H1 (cell line): ENCODE measurements at regions not wholly inside any gene's neighbourhood (a gene's known extent, or its start where the extent isn't known, plus 50 kb on each side); places are given as distances from the start of the nearest gene placed in this dataset.

Experiments used
- CTCF ChIA-PET: fragments of 300-600 bp; sonication (Branson Sonifier 250); formaldehyde crosslinking; loops from one replicate; lab custom pipeline; 2021; ENCODE audit not compliant: partially characterized antibody; lab: Charles Lee
- POLR2A ChIA-PET: fragments of 300-600 bp; sonication (Branson Sonifier 250); formaldehyde crosslinking; loops from one replicate; lab custom pipeline; 2021; ENCODE audit warnings: inconsistent platforms; ENCODE audit not compliant: partially characterized antibody; lab: Charles Lee
- DNase-seq, 2 experiments: peaks; one replicate each; pipeline versions ENCODE4 v3.0.0 to v3.0.0-alpha.2; 2010 to 2022; ENCODE audit warnings: low spot score in 2 of 2, low read depth in 1 of 2, mixed read lengths in 1 of 2
- FAIRE-seq: peaks from 2 replicates; lab custom pipeline; 2011; peaks lifted over from hg19 to GRCh38; lab: Jason Lieb, UNC
- H2AFZ ChIP-seq: 2 replicates; pipeline ENCODE4 v1.8.1; 2012; ENCODE audit warnings: low read length, inconsistent platforms
- H2AK5ac ChIP-seq: 2 replicates; pipeline ENCODE4 v1.6.1; 2013; ENCODE audit warnings: low read depth, low read length
- H2BK120ac ChIP-seq: replicated peaks from 2 replicates; pipeline ENCODE3; 2013; ENCODE audit warnings: low read depth, low read length, inconsistent platforms
- H2BK12ac ChIP-seq: 2 replicates; pipeline ENCODE4 v1.6.1; 2013; ENCODE audit warnings: low read depth, low read length
- H2BK15ac ChIP-seq: 2 replicates; pipeline ENCODE4 v1.6.1; 2013; ENCODE audit warnings: low read length
- H2BK20ac ChIP-seq: 2 replicates; pipeline ENCODE4 v1.6.1; 2013; ENCODE audit warnings: low read length
- H2BK5ac ChIP-seq: 2 replicates; pipeline ENCODE4 v1.6.1; 2013; ENCODE audit warnings: low read depth, low read length
- H3K14ac ChIP-seq: 2 replicates; pipeline ENCODE4 v1.6.1; 2013; ENCODE audit warnings: inconsistent platforms; ENCODE audit not compliant: insufficient read length
- H3K18ac ChIP-seq: 2 replicates; pipeline ENCODE4 v1.6.1; 2013; ENCODE audit warnings: low read length; ENCODE audit errors: extremely low read depth
- H3K23ac ChIP-seq: 2 replicates; pipeline ENCODE4 v1.6.1; 2013; ENCODE audit warnings: inconsistent platforms; ENCODE audit not compliant: insufficient read length
- H3K23me2 ChIP-seq: 2 replicates; pipeline ENCODE4 v1.6.1; 2013; ENCODE audit warnings: low read depth, low read length
- H3K27ac ChIP-seq: 2 replicates; pipeline ENCODE4 v1.6.1; 2011; ENCODE audit warnings: low read depth, low read length, inconsistent platforms
- H3K27me3 ChIP-seq, 4 experiments: replicated peaks in 1 of 4; 1 replicate in 1 of 4; 2 replicates in 3 of 4; pipeline versions ENCODE4 v1.6.1 to v1.8.1; 2011 to 2013; ENCODE audit warnings: low read length in 3 of 4, mild to moderate bottlenecking in 3 of 4, inconsistent platforms in 2 of 4, mixed read lengths in 2 of 4, moderate library complexity in 1 of 4; ENCODE audit not compliant: control insufficient read depth in 3 of 4, insufficient read depth in 3 of 4; ENCODE audit errors: extremely low read depth in 1 of 4
- H3K36me3 ChIP-seq, 4 experiments: 2 replicates each; pipeline versions ENCODE4 v1.6.1 to v1.8.1; 2011 to 2013; ENCODE audit warnings: mild to moderate bottlenecking in 4 of 4, low read length in 3 of 4, moderate library complexity in 2 of 4, control low read depth in 1 of 4, inconsistent platforms in 1 of 4; ENCODE audit not compliant: insufficient read depth in 4 of 4, control insufficient read depth in 2 of 4
- H3K4ac ChIP-seq: replicated peaks from 2 replicates; pipeline ENCODE3; 2013; ENCODE audit warnings: low read length, low read depth, mixed read lengths, inconsistent platforms; ENCODE audit not compliant: insufficient read length
- H3K4me1 ChIP-seq, 4 experiments: replicated peaks in 1 of 4; 1 replicate in 1 of 4; 2 replicates in 3 of 4; pipeline versions ENCODE4 v1.6.1 to v1.8.1; 2011 to 2013; ENCODE audit warnings: low read length in 3 of 4, inconsistent platforms in 2 of 4, mixed read lengths in 1 of 4; ENCODE audit not compliant: insufficient read depth in 4 of 4, control insufficient read depth in 3 of 4
- H3K4me2 ChIP-seq, 2 experiments: 2 replicates each; pipeline versions ENCODE4 v1.6.1 to v1.8.1; 2011 to 2013; ENCODE audit warnings: low read depth in 2 of 2, low read length in 2 of 2, control low read depth in 1 of 2, inconsistent platforms in 1 of 2, mild to moderate bottlenecking in 1 of 2; ENCODE audit not compliant: insufficient read depth in 1 of 2
- H3K4me3 ChIP-seq, 4 experiments: fragments of 200-600, 300-600 bp in 1 of 4; sonication (generic), shearing (Covaris generic), sonication (Bioruptor Twin) in 1 of 4; 2 replicates each; pipeline versions ENCODE4 v1.5.1 to v1.8.1; 2011 to 2016; ENCODE audit warnings: low read length in 4 of 4, low read depth in 3 of 4, control low read depth in 2 of 4, inconsistent platforms in 2 of 4, mild to moderate bottlenecking in 2 of 4, mixed read lengths in 1 of 4, moderate library complexity in 1 of 4; ENCODE audit not compliant: insufficient read depth in 2 of 4; ENCODE audit errors: extremely low read depth in 1 of 4
- H3K56ac ChIP-seq: replicated peaks from 2 replicates; pipeline ENCODE3; 2013; ENCODE audit warnings: low read depth, mild to moderate bottlenecking, mixed read lengths, low read length, inconsistent platforms; ENCODE audit not compliant: insufficient read length
- H3K79me1 ChIP-seq: 2 replicates; pipeline ENCODE4 v1.6.1; 2013; ENCODE audit warnings: low read depth, low read length, control low read depth
- H3K79me2 ChIP-seq, 2 experiments: 2 replicates each; pipeline versions ENCODE4 v1.6.1 to v1.8.1; 2012 to 2013; ENCODE audit warnings: low read length in 2 of 2, mild to moderate bottlenecking in 2 of 2, inconsistent platforms in 1 of 2; ENCODE audit not compliant: insufficient read depth in 2 of 2, control insufficient read depth in 1 of 2
- H3K9ac ChIP-seq, 4 experiments: replicated peaks in 1 of 4; 1 replicate in 1 of 4; 2 replicates in 3 of 4; pipeline versions ENCODE4 v1.6.1 to v1.8.1; 2011 to 2013; ENCODE audit warnings: low read depth in 3 of 4, low read length in 3 of 4, control low read depth in 2 of 4, mild to moderate bottlenecking in 2 of 4, moderate library complexity in 2 of 4, inconsistent platforms in 1 of 4; ENCODE audit errors: extremely low read depth in 1 of 4
- H3K9me3 ChIP-seq, 2 experiments: 2 replicates each; pipeline versions ENCODE4 v1.6.1 to v1.8.1; 2012 to 2013; ENCODE audit warnings: mild to moderate bottlenecking in 2 of 2, moderate library complexity in 2 of 2, control low read depth in 1 of 2, inconsistent platforms in 1 of 2, low read depth in 1 of 2, low read length in 1 of 2, mixed read lengths in 1 of 2; ENCODE audit not compliant: insufficient read depth in 2 of 2
- H4K20me1 ChIP-seq, 2 experiments: replicated peaks in 1 of 2; 2 replicates each; pipeline versions ENCODE3 to v1.8.1; 2011 to 2013; ENCODE audit warnings: inconsistent platforms in 2 of 2, low read length in 2 of 2, mild to moderate bottlenecking in 1 of 2; ENCODE audit not compliant: insufficient read depth in 2 of 2, control insufficient read depth in 1 of 2
- H4K5ac ChIP-seq: 2 replicates; pipeline ENCODE4 v1.6.1; 2013; ENCODE audit warnings: low read length, low read depth, mixed read lengths, inconsistent platforms; ENCODE audit not compliant: insufficient read length
- H4K8ac ChIP-seq: 2 replicates; pipeline ENCODE4 v1.8.0; 2013; ENCODE audit warnings: mild to moderate bottlenecking, moderate library complexity, low read length, inconsistent platforms; ENCODE audit not compliant: insufficient read depth; ENCODE audit errors: extremely low read depth
- H4K91ac ChIP-seq: replicated peaks from 2 replicates; pipeline ENCODE3; 2013; ENCODE audit warnings: low read length, mixed read lengths, inconsistent platforms; ENCODE audit not compliant: insufficient read length
- CEBPB ChIP-seq: IDR thresholded peaks from 2 replicates; pipeline ENCODE4 v1.6.1; 2012; ENCODE audit warnings: low read depth, low read length
- FOSL1 ChIP-seq: IDR thresholded peaks from 2 replicates; pipeline ENCODE4 v1.6.1; 2011; ENCODE audit warnings: mild to moderate bottlenecking, low read depth, low read length, moderate library complexity; ENCODE audit not compliant: insufficient read depth
- GABPA ChIP-seq: IDR thresholded peaks from 2 replicates; pipeline ENCODE4 v1.6.1; 2011; ENCODE audit warnings: mild to moderate bottlenecking, low read length, moderate library complexity, borderline replicate concordance; ENCODE audit not compliant: insufficient read depth
- JUN ChIP-seq: IDR thresholded peaks from 2 replicates; pipeline ENCODE4 v1.6.1; 2011; ENCODE audit warnings: low read depth, mild to moderate bottlenecking, improper control_type of control experiment, low read length
- KDM4A ChIP-seq: IDR thresholded peaks from one replicate; pipeline ENCODE4 v1.7.1; 2012; ENCODE audit warnings: low read depth, mild to moderate bottlenecking, moderate library complexity, low read length, inconsistent platforms; ENCODE audit not compliant: severe bottlenecking
- PHF8 ChIP-seq: fragments of 200-600 bp; sonication (generic); conservative IDR thresholded peaks from 2 replicates; pipeline ENCODE4 v1.7.1; 2012; ENCODE audit warnings: low read depth, mild to moderate bottlenecking, inconsistent platforms, low read length, moderate library complexity
- SP2 ChIP-seq: IDR thresholded peaks from 2 replicates; pipeline ENCODE4 v1.6.1; 2012; ENCODE audit warnings: mild to moderate bottlenecking, low read length, inconsistent platforms
- TCF12 ChIP-seq: IDR thresholded peaks from 2 replicates; pipeline ENCODE4 v1.6.1; 2011; ENCODE audit warnings: low read depth, mild to moderate bottlenecking, low read length
- WGBS, 2 experiments: shearing (Covaris generic) in 1 of 2; methylation state at CpG; one replicate each; pipeline versions ENCODE4 v1.1.6 to v1.1.7; 2013 to 2015; ENCODE audit warnings: low lambda C conversion rate in 2 of 2, mixed read lengths in 2 of 2, inconsistent platforms in 1 of 2, low coverage in 1 of 2, missing lambda C conversion rate in 1 of 2; ENCODE audit not compliant: insufficient replicate concordance in 2 of 2, insufficient coverage in 1 of 2, insufficient read length in 1 of 2; ENCODE audit errors: extremely low coverage in 1 of 2, missing lambda C conversion rate in 1 of 2; 5-methylcytosine and 5-hydroxymethylcytosine counted together
- TF ChIP-seq, protein P1 (sequence below): IDR thresholded peaks from 2 replicates; pipeline ENCODE4 v1.6.1; 2012; ENCODE audit warnings: low read length, inconsistent platforms
- TF ChIP-seq, protein P2 (sequence below): IDR thresholded peaks from 2 replicates; pipeline ENCODE4 v1.6.1; 2012; ENCODE audit warnings: inconsistent platforms

- Histone ChIP-seq H3K27ac (no peak overlapping the region), H3K18ac (no peak overlapping the region), H2BK5ac (no peak overlapping the region), H3K27me3 (no peaks in the 10 kb centered on the region), H3K23ac (no peak overlapping the region), H3K79me1 (no peaks in the 10 kb centered on the region), H3K36me3 (no peaks in the 10 kb centered on the region), H3K14ac (no peak overlapping the region), H4K8ac (no peak overlapping the region), H3K9ac (no peak overlapping the region), H3K4me1 (no peaks in the 10 kb centered on the region), H2BK15ac (no peak overlapping the region), H3K56ac (no peak overlapping the region), H3K9me3 (no peaks in the 10 kb centered on the region), H2BK12ac (no peak overlapping the region), H3K79me2 (no peaks in the 10 kb centered on the region), H4K5ac (no peak overlapping the region), H3K23me2 (no peaks in the 10 kb centered on the region), H2AK5ac (no peak overlapping the region), H3K4ac (no peak overlapping the region), H4K91ac (no peak overlapping the region), H2BK20ac (no peak overlapping the region), H2AFZ (no peak overlapping the region), H4K20me1 (no peaks in the 10 kb centered on the region), H3K4me3 (no peak overlapping the region), H3K4me2 (no peak overlapping the region), H2BK120ac (no peak overlapping the region)
- TF ChIP-seq SP2 = no peak
- no peak for TF ChIP-seq KDM4A
- TF ChIP-seq JUN = no peak
- TF ChIP-seq GABPA = no peak
- no peak for TF ChIP-seq FOSL1
- TF ChIP-seq, protein P1, sequence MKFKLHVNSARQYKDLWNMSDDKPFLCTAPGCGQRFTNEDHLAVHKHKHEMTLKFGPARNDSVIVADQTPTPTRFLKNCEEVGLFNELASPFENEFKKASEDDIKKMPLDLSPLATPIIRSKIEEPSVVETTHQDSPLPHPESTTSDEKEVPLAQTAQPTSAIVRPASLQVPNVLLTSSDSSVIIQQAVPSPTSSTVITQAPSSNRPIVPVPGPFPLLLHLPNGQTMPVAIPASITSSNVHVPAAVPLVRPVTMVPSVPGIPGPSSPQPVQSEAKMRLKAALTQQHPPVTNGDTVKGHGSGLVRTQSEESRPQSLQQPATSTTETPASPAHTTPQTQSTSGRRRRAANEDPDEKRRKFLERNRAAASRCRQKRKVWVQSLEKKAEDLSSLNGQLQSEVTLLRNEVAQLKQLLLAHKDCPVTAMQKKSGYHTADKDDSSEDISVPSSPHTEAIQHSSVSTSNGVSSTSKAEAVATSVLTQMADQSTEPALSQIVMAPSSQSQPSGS = no peak
- TF ChIP-seq CEBPB = no peak
- no peak for TF ChIP-seq PHF8
- TF ChIP-seq, protein P2, sequence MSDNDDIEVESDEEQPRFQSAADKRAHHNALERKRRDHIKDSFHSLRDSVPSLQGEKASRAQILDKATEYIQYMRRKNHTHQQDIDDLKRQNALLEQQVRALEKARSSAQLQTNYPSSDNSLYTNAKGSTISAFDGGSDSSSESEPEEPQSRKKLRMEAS = no peak
- TF ChIP-seq TCF12 = no peak
- 87% methylated on average over 5 of the region's 5 CpGs; no CpG with 5 or more reads in 1 of the 2 experiments for WGBS, 2 experiments
- DNase-seq = no peak
- ChIA-PET CTCF (interaction anchor here (1.1 kb wide), 1 partner anchor 122 kb away, joined by 4 read pairs; no protein-coding TSS in a partner anchor), POLR2A (interaction anchor here (0.7 kb wide), 1 partner anchor 15 kb away, joined by 4 read pairs; no protein-coding TSS in a partner anchor)
- no peak for FAIRE-seq
Measured at GRCh38 chr10:31647861-31648260, 280.8 kb downstream of the ARHGAP12 start.
